ENCODE measurements at regions not wholly inside any gene's neighbourhood (a gene's known extent, or its start where the extent isn't known, plus 50 kb on each side); places are given as distances from the start of the nearest gene placed in this dataset.

GRCh38 chr3:194925614-194926013, 239.9 kb downstream of the FAM43A start:
- TF ChIP-seq CTCF (IDR thresholded peaks at IDR 0.05 in 4 of 5, conservative IDR thresholded peaks at IDR 0.05 in 1 of 5) (no peak), POLR2A (IDR thresholded peaks at IDR 0.05) (no peak)

All from gastrocnemius medialis (tissue), 4 donors.